Smooth muscle cell (in vitro differentiated cells): ENCODE measurements at regions not wholly inside any gene's neighbourhood (a gene's known extent, or its start where the extent isn't known, plus 50 kb on each side); places are given as distances from the start of the nearest gene placed in this dataset.
A peak's percentile ranks its signal among the peaks of the same experiment; 100 is the strongest.
"Not testable (repeated sequence)": the region's sequence is repeated elsewhere in the genome, so short reads cannot be mapped to it uniquely, and the experiment has no call there.

Experiments
- DNase-seq: peaks from one replicate; lab custom pipeline; 2025; ENCODE audit not compliant: unreplicated experiment; lab: John Stamatoyannopoulos, UW
- H2AFZ ChIP-seq: fragments of 200-600 bp; sonication (generic); 2 replicates; pipeline ENCODE4 v1.6.0; 2016; ENCODE audit warnings: antibody characterized with exemption, low read depth, mild to moderate bottlenecking
- H3F3A ChIP-seq: fragments of 200-600 bp; sonication (generic); 2 replicates; pipeline ENCODE4 v1.6.0; 2017; ENCODE audit warnings: antibody characterized with exemption, low read depth
- H3K27ac ChIP-seq: fragments of 200-600 bp; sonication (generic); 2 replicates; pipeline ENCODE4 v1.5.1; 2016; ENCODE audit warnings: low read depth, mild to moderate bottlenecking
- H3K27me3 ChIP-seq: fragments of 200-600 bp; sonication (generic); 2 replicates; pipeline ENCODE4 v1.6.1; 2016; ENCODE audit warnings: low read depth, mild to moderate bottlenecking
- H3K36me3 ChIP-seq: fragments of 200-600 bp; sonication (generic); 2 replicates; pipeline ENCODE4 v1.5.1; 2016; ENCODE audit warnings: low read depth
- H3K4me1 ChIP-seq: fragments of 200-600 bp; sonication (generic); 2 replicates; pipeline ENCODE4 v1.5.1; 2016; ENCODE audit warnings: low read depth
- H3K4me2 ChIP-seq: fragments of 200-600 bp; sonication (generic); 2 replicates; pipeline ENCODE4 v1.6.0; 2016; ENCODE audit warnings: mild to moderate bottlenecking
- H3K4me3 ChIP-seq: fragments of 200-600 bp; sonication (generic); 2 replicates; pipeline ENCODE4 v1.5.1; 2016; ENCODE audit warnings: mild to moderate bottlenecking
- H3K79me2 ChIP-seq: fragments of 200-600 bp; sonication (generic); 2 replicates; pipeline ENCODE4 v1.6.0; 2016; ENCODE audit warnings: low read depth, mild to moderate bottlenecking
- H3K9ac ChIP-seq: fragments of 200-600 bp; sonication (generic); 2 replicates; pipeline ENCODE4 v1.6.0; 2016; ENCODE audit warnings: low read depth
- H3K9me3 ChIP-seq: fragments of 200-600 bp; sonication (generic); replicated peaks from 2 replicates; pipeline ENCODE4 v1.5.1; 2016; ENCODE audit warnings: low read depth
- H4K20me1 ChIP-seq: fragments of 200-600 bp; sonication (generic); 2 replicates; pipeline ENCODE4 v1.6.0; 2016; ENCODE audit warnings: low read depth
- WGBS: methylation state at CpG from one replicate; pipeline ENCODE4 v1.1.7; 2016; ENCODE audit warnings: low lambda C conversion rate; 5-methylcytosine and 5-hydroxymethylcytosine counted together
- TF ChIP-seq, protein P1 (sequence below): fragments of 200-600 bp; sonication (generic); IDR thresholded peaks from 2 replicates; pipeline ENCODE4 v1.5.1; 2017; ENCODE audit warnings: borderline replicate concordance, mild to moderate bottlenecking, antibody characterized with exemption; ENCODE audit not compliant: insufficient read depth, poor library complexity, severe bottlenecking

GRCh38 chr6:4253604-4254231, 118.3 kb upstream of the ECI2 start:
- DNase-seq: no peak
- TF ChIP-seq, protein P1, sequence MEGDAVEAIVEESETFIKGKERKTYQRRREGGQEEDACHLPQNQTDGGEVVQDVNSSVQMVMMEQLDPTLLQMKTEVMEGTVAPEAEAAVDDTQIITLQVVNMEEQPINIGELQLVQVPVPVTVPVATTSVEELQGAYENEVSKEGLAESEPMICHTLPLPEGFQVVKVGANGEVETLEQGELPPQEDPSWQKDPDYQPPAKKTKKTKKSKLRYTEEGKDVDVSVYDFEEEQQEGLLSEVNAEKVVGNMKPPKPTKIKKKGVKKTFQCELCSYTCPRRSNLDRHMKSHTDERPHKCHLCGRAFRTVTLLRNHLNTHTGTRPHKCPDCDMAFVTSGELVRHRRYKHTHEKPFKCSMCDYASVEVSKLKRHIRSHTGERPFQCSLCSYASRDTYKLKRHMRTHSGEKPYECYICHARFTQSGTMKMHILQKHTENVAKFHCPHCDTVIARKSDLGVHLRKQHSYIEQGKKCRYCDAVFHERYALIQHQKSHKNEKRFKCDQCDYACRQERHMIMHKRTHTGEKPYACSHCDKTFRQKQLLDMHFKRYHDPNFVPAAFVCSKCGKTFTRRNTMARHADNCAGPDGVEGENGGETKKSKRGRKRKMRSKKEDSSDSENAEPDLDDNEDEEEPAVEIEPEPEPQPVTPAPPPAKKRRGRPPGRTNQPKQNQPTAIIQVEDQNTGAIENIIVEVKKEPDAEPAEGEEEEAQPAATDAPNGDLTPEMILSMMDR: peak; percentile 33
- Histone ChIP-seq H3K4me3 (no peak overlapping the region), H3K9me3 (no peaks in the 10 kb centered on the region), H2AFZ (peak overlapping the region; percentile 17), H3K79me2 (no peaks in the 10 kb centered on the region), H3K27ac (peak overlapping the region; percentile 55), H4K20me1 (no peaks in the 10 kb centered on the region), H3K36me3 (no peaks in the 10 kb centered on the region), H3F3A (no peaks in the 10 kb centered on the region), H3K9ac (no peak overlapping the region), H3K4me1 (peaks cover 3% of the 10 kb centered on the region), H3K4me2 (peak overlapping the region; percentile 62), H3K27me3 (no peaks in the 10 kb centered on the region)
- WGBS: 22% methylated on average over 5 of the region's 5 CpGs

DNA sequence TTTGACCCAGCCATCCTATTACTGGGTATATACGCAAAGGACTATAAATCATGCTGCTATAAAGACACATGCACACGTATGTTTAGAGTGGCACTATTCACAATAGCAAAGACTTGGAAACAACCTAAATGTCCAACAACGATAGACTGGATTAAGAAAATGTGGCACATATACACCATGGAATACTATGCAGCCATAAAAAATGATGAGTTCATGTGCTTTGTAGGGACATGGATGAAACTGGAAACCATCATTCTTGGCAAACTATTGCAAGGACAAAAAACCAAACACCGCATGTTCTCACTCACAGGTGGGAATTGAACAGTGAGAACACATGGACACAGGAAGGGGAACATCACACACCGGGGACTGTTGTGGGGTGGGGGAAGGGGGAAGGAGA, 117.1 kb upstream of the ECI2 start:
- not testable (repeated sequence) for H3K36me3 ChIP-seq, H3K4me1 ChIP-seq, H3K27me3 ChIP-seq, H3K4me3 ChIP-seq, DNase-seq, H3K9me3 ChIP-seq, H3K4me2 ChIP-seq, H3K79me2 ChIP-seq, H3K27ac ChIP-seq, H3F3A ChIP-seq, H3K9ac ChIP-seq, H4K20me1 ChIP-seq, H2AFZ ChIP-seq
- whole genome bisulfite sequencing: 96% methylated on average over 5 of the region's 5 CpGs

- Histone ChIP-seq H3K4me2 (no peak overlapping the region), H3K27me3 (no peaks in the 10 kb centered on the region), H3K27ac (no peak overlapping the region), H3K36me3 (no peaks in the 10 kb centered on the region), H3K4me3 (no peak overlapping the region), H3F3A (no peaks in the 10 kb centered on the region), H2AFZ (no peak overlapping the region), H3K9me3 (no peaks in the 10 kb centered on the region), H3K4me1 (peaks cover 3% of the 10 kb centered on the region), H4K20me1 (no peaks in the 10 kb centered on the region), H3K79me2 (no peaks in the 10 kb centered on the region), H3K9ac (no peak overlapping the region)
- TF ChIP-seq, protein P1: no peak
- DNase-seq: no peak
- 100% methylated on average over 1 of the region's 1 CpG for WGBS
Observed at GRCh38 chr6:4250645-4251044, 115.3 kb upstream of the ECI2 start.

DNA sequence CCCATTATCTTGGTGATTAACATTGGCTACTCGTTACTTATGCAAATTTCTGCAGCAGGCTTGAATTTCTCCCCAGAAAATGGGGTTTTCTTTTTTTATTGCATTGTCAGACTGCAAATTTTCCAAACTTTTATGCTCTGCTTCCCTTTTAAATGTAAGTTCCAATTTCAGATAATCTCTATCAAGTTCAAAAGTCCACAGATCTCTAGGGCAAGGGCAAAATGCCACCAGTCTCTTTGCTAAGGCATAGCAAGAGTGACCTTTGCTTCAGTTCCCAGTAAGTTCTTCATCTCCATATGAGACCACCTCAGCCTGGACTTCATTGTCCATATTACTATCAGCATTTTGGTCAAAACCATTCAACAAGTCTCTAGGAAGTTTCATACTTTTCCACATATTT, 108.5 kb upstream of the ECI2 start:
- H3K4me1 ChIP-seq, H3K9ac ChIP-seq, DNase-seq, H3K79me2 ChIP-seq, H3F3A ChIP-seq, H4K20me1 ChIP-seq, H3K27ac ChIP-seq, H3K36me3 ChIP-seq, H2AFZ ChIP-seq, H3K27me3 ChIP-seq, H3K4me2 ChIP-seq, H3K4me3 ChIP-seq, H3K9me3 ChIP-seq: not testable (repeated sequence)
- 96% methylated on average over 1 of the region's 1 CpG for WGBS

- Histone ChIP-seq H3K9me3 (no peaks in the 10 kb centered on the region), H3K27ac (no peak overlapping the region), H3K36me3 (no peaks in the 10 kb centered on the region), H3K4me1 (no peaks in the 10 kb centered on the region), H3K9ac (no peak overlapping the region), H3F3A (no peaks in the 10 kb centered on the region), H4K20me1 (no peaks in the 10 kb centered on the region), H3K27me3 (no peaks in the 10 kb centered on the region), H3K4me3 (no peak overlapping the region), H2AFZ (no peak overlapping the region), H3K79me2 (no peaks in the 10 kb centered on the region), H3K4me2 (no peak overlapping the region)
- TF ChIP-seq, protein P1: no peak
- no peak for DNase-seq
- WGBS: 100% methylated on average over 3 of the region's 3 CpGs
Observed at GRCh38 chr6:4243237-4243636, 107.9 kb upstream of the ECI2 start.
